GM10248 (cell line): ENCODE measurements at regions not wholly inside any gene's neighbourhood (a gene's known extent, or its start where the extent isn't known, plus 50 kb on each side); places are given as distances from the start of the nearest gene placed in this dataset.

ENCODE experiments used
- CTCF ChIA-PET: fragments of 300-600 bp; sonication (Branson Sonifier 250); formaldehyde crosslinking; extraction: SDS; loops from one replicate; lab custom pipeline; 2021; ENCODE audit warnings: antibody characterized with exemption; lab: Yijun Ruan, JAX
- POLR2A ChIA-PET: fragments of 350-650 bp; sonication (Branson Sonifier 250); formaldehyde crosslinking; extraction: SDS; loops from one replicate; lab custom pipeline; 2020; ENCODE audit warnings: antibody characterized with exemption; lab: Yijun Ruan, JAX
- DNase-seq: peaks from one replicate; pipeline ENCODE4 v3.0.0; 2012; ENCODE audit errors: extremely low spot score
- CTCF ChIP-seq: IDR thresholded peaks from 2 replicates; pipeline ENCODE4 v1.5.1; 2012; ENCODE audit warnings: mild to moderate bottlenecking, low read depth; ENCODE audit errors: extremely low read depth, missing control alignments, control extremely low read depth

GRCh38 chr9:108325406-108325805 lies 530.4 kb downstream of the ACTL7B start:
- no peak for DNase-seq
- ChIA-PET CTCF (no interaction called here), POLR2A (no interaction called here)
- TF ChIP-seq CTCF, result no peak

GRCh38 chr9:108323615-108324014 lies 532.2 kb downstream of the ACTL7B start:
- ChIA-PET CTCF (interaction anchor here (1.0 to 1.1 kb wide), 2 partner anchors 11 to 13 kb away, joined by 3 read pairs; no protein-coding TSS in a partner anchor), POLR2A (no interaction called here)
- no peak for DNase-seq
- TF ChIP-seq CTCF, result no peak

GRCh38 chr9:108322326-108323098 lies 533.3 kb downstream of the ACTL7B start:
- CTCF ChIA-PET, result interaction anchor here (1.1 kb wide), 1 partner anchor 12 kb away, joined by 3 read pairs; no protein-coding TSS in a partner anchor
- DNase-seq, result no peak
- no peak for TF ChIP-seq CTCF
- POLR2A ChIA-PET, result no interaction called here

GRCh38 chr9:108316630-108317029 lies 539.2 kb downstream of the ACTL7B start:
- ChIA-PET CTCF (no interaction called here), POLR2A (no interaction called here)
- no peak for TF ChIP-seq CTCF
- no peak for DNase-seq

GRCh38 chr9:108316066-108316465 lies 539.7 kb downstream of the ACTL7B start:
- TF ChIP-seq CTCF, result no peak
- DNase-seq, result no peak
- ChIA-PET CTCF (no interaction called here), POLR2A (no interaction called here)

- ChIA-PET CTCF (interaction anchor here (1.1 kb wide), 1 partner anchor 21 kb away, joined by 4 read pairs; no protein-coding TSS in a partner anchor), POLR2A (no interaction called here)
- TF ChIP-seq CTCF, result no peak
- DNase-seq, result no peak
Observed at GRCh38 chr9:108311745-108312144, 544.0 kb downstream of the ACTL7B start.
